Activated B cell treated with CpG ODN at 0.5 μM for 24 hours (primary cell): ENCODE measurements at regions not wholly inside any gene's neighbourhood (a gene's known extent, or its start where the extent isn't known, plus 50 kb on each side); places are given as distances from the start of the nearest gene placed in this dataset.
"Not testable (repeated sequence)": the region's sequence is repeated elsewhere in the genome, so short reads cannot be mapped to it uniquely, and the experiment has no call there.

ENCODE experiments used
- ATAC-seq: fragments of 200-7000 bp; cut with Tn5 transposase; one replicate; pipeline ENCODE4 v1.10.0; 2021; ENCODE audit warnings: low read depth, mild to moderate bottlenecking, moderate library complexity
- CTCF ChIA-PET: fragments of 350-600 bp; sonication (Branson Sonifier 250); formaldehyde crosslinking; loops from one replicate; lab custom pipeline; 2021; ENCODE audit warnings: antibody characterized with exemption; lab: Charles Lee
- POLR2A ChIA-PET: fragments of 350-600 bp; sonication (Branson Sonifier 250); formaldehyde crosslinking; loops from one replicate; lab custom pipeline; 2021; ENCODE audit warnings: antibody characterized with exemption; lab: Charles Lee
- DNase-seq: peaks from one replicate; pipeline ENCODE4 v3.0.0; 2022
- H3K27ac Mint-ChIP-seq: one replicate; pipeline ENCODE4 v1.8.0; 2020; ENCODE audit warnings: mixed read lengths
- H3K27me3 Mint-ChIP-seq: one replicate; pipeline ENCODE4 v1.8.0; 2021; ENCODE audit warnings: mixed read lengths
- H3K36me3 Mint-ChIP-seq: one replicate; pipeline ENCODE4 v1.8.0; 2021; ENCODE audit warnings: low read depth, mixed read lengths
- H3K4me1 Mint-ChIP-seq: one replicate; pipeline ENCODE4 v1.8.0; 2021; ENCODE audit warnings: mixed read lengths
- H3K4me3 Mint-ChIP-seq: one replicate; pipeline ENCODE4 v1.8.0; 2020; ENCODE audit warnings: mild to moderate bottlenecking, mixed read lengths
- H3K9me3 Mint-ChIP-seq: one replicate; pipeline ENCODE4 v1.8.0; 2020; ENCODE audit warnings: mixed read lengths
- CTCF ChIP-seq: fragments of 200-600 bp; IDR thresholded peaks from one replicate; pipeline ENCODE4 v1.8.0; 2022; ENCODE audit warnings: antibody characterized with exemption, mild to moderate bottlenecking
- intact Hi-C: fragments of 100-400 bp; cut with micrococcal nuclease; formaldehyde crosslinking; loops from one replicate; pipeline ENCODE4 v1.15.1; 2024

- POLR2A ChIA-PET, result no interaction called here
- ATAC-seq, result no peak
- no peak overlapping the region for H3K4me3 Mint-ChIP-seq
- CTCF ChIA-PET, result no interaction called here
- DNase-seq, result no peak
- H3K9me3 Mint-ChIP-seq, result no peaks in the 10 kb centered on the region
- H3K36me3 Mint-ChIP-seq, result no peaks in the 10 kb centered on the region
- H3K4me1 Mint-ChIP-seq, result no peaks in the 10 kb centered on the region
- H3K27ac Mint-ChIP-seq, result no peak overlapping the region
- H3K27me3 Mint-ChIP-seq, result no peaks in the 10 kb centered on the region
- intact Hi-C loops, result no loop called here
- TF ChIP-seq CTCF, result no peak
These were observed 162.8 kb downstream of the MANEA start for GRCh38 chr6:95740157-95740556.

GRCh38 chr6:95741045-95741444 lies 163.7 kb downstream of the MANEA start:
- Mint-ChIP-seq H3K36me3 (no peaks in the 10 kb centered on the region), H3K4me3 (no peak overlapping the region), H3K4me1 (no peaks in the 10 kb centered on the region), H3K9me3 (no peaks in the 10 kb centered on the region), H3K27ac (no peak overlapping the region), H3K27me3 (no peaks in the 10 kb centered on the region)
- DNase-seq (no peak), ATAC-seq (no peak)
- ChIA-PET POLR2A (no interaction called here), CTCF (no interaction called here)
- intact Hi-C loops, result no loop called here
- TF ChIP-seq CTCF, result no peak

GRCh38 chr6:95742767-95743289 lies 165.5 kb downstream of the MANEA start:
- H3K27me3 Mint-ChIP-seq, result no peaks in the 10 kb centered on the region
- no peak for ATAC-seq
- ChIA-PET POLR2A (no interaction called here), CTCF (no interaction called here)
- TF ChIP-seq CTCF, result no peak
- no peak for DNase-seq
- no peak overlapping the region for H3K4me3 Mint-ChIP-seq
- no peaks in the 10 kb centered on the region for H3K9me3 Mint-ChIP-seq
- no peak overlapping the region for H3K27ac Mint-ChIP-seq
- H3K4me1 Mint-ChIP-seq, result no peaks in the 10 kb centered on the region
- intact Hi-C loops, result no loop called here
- no peaks in the 10 kb centered on the region for H3K36me3 Mint-ChIP-seq

GRCh38 chr6:95743591-95743990 lies 166.3 kb downstream of the MANEA start:
- no peak overlapping the region for H3K4me3 Mint-ChIP-seq
- no peaks in the 10 kb centered on the region for H3K27me3 Mint-ChIP-seq
- no peak for TF ChIP-seq CTCF
- no peaks in the 10 kb centered on the region for H3K9me3 Mint-ChIP-seq
- H3K36me3 Mint-ChIP-seq, result no peaks in the 10 kb centered on the region
- no peak overlapping the region for H3K27ac Mint-ChIP-seq
- no peak for DNase-seq
- intact Hi-C loops, result no loop called here
- no peaks in the 10 kb centered on the region for H3K4me1 Mint-ChIP-seq
- ATAC-seq, result no peak
- CTCF ChIA-PET, result no interaction called here
- POLR2A ChIA-PET, result no interaction called here

- H3K27ac Mint-ChIP-seq, CTCF ChIA-PET, H3K4me3 Mint-ChIP-seq, ATAC-seq, H3K4me1 Mint-ChIP-seq, H3K27me3 Mint-ChIP-seq, DNase-seq, H3K36me3 Mint-ChIP-seq, intact Hi-C loops, POLR2A ChIA-PET, H3K9me3 Mint-ChIP-seq: not testable (repeated sequence)
These were observed 181.1 kb downstream of the MANEA start for GRCh38 chr6:95758236-95759069.
